ENCODE measurements at regions not wholly inside any gene's neighbourhood (a gene's known extent, or its start where the extent isn't known, plus 50 kb on each side); places are given as distances from the start of the nearest gene placed in this dataset.
"Not testable (repeated sequence)": the region's sequence is repeated elsewhere in the genome, so short reads cannot be mapped to it uniquely, and the experiment has no call there.

DNA sequence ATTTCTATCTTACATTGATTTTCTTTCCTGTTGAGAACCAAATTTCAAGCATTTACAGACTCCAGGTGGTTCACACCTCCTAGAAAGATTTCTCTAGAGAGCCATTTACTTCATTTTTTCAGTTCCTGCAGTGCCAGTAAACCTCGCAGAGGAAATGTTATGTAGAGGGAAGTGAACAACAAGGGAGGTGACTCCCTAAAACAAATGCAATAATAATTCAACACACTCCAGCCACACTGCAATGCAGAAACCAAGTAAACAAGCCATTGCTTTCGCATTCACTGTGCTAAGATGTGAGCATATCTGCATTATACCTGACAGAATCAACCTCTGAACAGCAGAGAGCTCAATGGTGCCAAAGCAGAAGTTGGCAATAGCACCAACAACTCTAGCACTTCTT, 215.1 kb downstream of the RBM26 start:
- DNase-seq (ENCODE audit: low read depth in 2 of 2), result no peak

DNA sequence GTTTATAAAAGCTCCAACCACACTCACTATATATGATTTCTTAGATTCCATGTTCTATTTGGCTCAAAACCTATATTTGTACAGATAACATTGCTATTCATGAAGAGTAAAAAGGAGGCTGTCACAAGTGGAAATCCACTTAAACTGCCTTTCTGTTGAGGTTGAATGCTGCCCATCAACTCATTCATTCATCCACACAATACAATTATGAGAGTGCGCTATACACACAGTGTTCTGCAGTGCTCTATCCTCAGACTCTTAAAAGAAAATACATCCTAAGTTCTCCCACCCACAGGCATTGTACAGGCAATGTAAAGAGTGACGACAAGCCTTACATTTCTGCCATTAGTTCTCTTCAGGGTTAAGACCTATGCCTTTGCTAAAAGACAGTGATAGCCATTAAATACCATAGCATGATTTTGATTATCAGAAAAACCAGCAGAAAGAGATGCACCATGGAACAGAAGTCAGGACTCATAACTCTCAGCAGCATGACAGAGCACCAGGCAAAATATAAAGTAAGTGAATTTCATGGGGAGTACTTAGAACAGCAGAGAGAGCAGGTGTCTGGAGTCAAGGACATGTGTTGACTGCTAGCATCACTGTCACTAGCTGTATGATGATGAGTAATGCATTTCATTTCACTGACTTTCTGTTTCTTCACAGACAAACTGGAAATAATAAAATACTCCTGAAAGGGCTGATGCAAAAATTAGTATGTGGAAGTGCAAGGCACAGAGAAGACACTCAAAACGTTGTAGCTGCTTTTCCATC, 218.0 kb downstream of the RBM26 start:
- DNase-seq (ENCODE audit: low read depth in 2 of 2), result no peak

DNA sequence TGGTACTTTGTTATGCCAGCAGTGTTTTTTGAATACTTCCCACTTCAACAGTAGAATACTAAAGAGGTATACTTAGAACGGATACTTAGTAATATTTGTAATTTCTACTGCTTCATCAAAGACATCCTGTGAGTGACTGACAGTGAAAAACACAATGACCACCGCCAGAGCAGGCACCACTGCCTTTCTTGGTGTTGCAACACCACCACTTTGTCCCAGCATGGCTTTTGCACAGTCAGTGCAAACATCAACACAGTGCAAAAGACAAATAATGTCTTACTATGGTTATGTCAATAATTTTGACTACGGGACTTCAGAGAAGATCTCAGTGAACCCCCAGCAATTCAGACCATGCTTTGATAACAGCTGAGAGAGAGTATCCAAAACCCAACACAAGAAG, 220.5 kb downstream of the RBM26 start:
- DNase-seq (ENCODE audit: low read depth in 2 of 2), result no peak

DNA sequence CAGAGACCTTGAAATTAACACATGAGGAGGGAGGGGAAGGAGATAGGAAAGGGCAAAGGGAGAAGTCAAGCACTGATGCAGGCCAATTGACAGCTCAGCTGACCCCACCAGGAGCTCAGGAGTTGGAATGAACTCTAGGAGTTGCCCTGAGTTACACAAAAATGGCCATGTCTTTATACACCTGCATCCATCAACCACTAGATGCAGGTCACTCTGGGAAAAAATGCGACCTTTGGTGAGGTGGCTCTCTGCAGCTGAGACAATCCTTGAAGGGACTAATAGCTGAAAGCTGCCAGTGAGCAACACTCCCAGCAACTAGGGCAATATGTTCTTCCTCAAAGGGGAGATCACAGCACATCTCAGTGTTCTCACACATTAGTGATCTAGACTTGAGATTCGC, 222.8 kb downstream of the RBM26 start:
- no peak for DNase-seq (ENCODE audit: low read depth in 2 of 2)

DNA sequence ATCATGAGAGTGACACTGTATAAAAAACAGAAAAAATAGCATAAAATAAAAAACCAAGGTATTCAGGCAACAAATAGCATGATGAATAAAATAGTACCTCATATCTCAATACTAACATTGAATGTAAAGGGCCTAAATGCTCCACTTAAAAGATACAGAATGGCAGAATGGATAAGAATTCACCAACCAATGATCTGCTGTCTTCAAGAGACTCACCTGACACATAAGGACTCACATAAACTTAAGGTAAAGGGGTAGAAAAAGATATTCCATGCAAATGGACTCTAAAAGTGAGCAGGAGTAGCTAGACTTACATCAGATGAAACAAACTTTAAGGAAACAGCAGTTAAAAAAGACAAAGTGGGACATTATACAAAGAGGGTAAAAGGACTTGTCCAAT, 232.4 kb downstream of the RBM26 start:
- DNase-seq (ENCODE audit: low read depth in 2 of 2), result not testable (repeated sequence)

DNA sequence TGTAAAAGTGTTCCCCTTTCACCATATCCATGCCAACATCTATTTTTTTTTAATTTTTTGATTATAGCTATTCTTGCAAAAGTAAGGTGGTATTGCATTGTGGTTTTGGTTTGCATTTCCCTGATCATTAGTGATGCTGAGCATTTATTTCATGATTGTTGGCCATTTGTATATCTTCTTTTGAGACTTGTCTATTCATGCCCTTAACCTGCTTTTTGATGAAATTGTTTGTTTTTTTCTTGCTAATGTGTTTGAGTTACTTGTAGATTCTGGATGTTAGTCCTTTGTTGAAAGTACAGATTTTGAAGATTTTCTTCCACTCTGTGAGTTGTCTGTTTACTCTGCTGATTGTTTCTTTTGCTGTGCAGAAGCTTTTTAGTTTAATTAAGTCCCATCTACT, 233.1 kb downstream of the RBM26 start:
- not testable (repeated sequence) for DNase-seq (ENCODE audit: low read depth in 2 of 2)

DNA sequence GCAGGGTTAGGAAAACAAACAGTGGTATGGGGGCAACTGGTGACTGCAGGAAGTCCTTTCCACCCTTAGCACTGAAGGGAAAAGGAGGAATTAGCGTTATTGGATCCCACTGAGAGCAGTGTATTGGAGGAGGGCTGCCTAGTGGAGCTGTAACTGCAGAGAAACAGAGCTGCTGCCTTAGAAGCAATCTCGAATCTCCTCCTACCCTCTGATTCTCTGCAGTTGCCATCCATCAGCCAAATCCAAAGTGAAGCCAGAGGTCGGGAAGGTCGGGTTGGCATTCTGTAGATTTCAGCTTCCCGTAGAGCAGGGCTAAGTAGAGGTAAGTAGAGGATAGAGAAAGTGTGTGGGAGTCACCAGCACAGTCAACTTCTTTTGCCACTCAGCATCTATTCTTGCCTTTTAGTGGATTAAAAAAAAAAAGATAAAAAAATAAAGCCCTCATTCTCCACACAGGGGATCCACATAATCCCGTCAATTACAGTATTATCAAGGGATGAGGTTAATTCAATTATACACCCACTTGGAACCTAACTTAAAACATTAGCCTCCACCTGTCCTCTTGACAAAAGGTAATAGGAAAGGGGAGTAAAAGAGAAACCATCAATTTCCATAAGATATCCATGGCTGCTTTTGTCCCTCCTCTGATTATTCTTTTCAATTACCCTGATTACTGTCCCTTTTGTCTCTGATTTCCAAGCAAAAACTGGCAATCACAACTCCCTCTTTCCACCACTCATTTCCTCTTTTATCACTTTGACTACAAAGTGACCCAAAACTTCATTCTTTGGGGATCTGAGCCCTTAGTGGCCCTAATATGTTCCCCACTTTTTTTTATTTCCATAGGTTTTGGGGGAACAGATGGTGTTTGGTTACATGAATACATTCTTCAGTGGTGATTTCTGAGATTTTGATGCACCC, 234.7 kb downstream of the RBM26 start:
- DNase-seq (ENCODE audit: low read depth in 2 of 2), result no peak

DNA sequence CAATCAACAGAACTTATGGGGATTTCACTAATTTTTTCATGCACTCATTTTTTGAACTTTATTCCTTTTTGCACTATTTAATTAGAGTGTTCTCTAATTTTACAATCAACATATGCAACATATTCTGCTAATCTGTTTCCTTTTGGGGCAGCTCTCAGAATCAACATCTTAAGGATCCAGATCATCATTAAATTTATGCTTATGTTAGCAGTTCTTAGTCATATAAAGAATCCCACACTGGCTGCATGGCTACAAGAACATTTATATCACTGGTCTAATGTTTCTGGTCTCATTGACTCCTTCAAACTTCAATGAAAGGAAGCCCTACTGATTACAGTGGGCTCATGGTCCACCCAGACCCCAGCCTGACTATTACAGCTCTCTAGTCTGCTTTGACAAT, 245.2 kb downstream of the RBM26 start:
- no peak for DNase-seq (ENCODE audit: low read depth in 2 of 2)

DNA sequence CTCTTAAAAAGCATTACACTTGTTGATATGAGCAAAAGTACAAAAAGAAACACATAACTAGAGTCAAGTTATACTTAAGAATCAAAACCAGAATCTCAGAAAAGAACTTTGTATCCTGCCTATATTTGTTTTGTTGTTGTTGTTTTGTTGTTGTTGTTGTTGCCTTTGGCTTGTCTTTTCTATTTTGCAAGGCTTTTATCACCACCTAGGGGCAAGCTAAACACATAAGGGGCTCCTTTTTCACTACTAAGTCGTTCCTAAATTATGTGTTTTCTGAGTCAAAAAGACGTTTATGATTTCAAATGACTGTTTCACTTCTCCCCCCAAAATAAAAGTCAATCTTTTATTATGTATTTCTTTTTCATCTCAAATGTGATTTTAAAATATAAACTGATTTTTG, 250.2 kb downstream of the RBM26 start:
- DNase-seq (ENCODE audit: low read depth in 2 of 2), result no peak

DNA sequence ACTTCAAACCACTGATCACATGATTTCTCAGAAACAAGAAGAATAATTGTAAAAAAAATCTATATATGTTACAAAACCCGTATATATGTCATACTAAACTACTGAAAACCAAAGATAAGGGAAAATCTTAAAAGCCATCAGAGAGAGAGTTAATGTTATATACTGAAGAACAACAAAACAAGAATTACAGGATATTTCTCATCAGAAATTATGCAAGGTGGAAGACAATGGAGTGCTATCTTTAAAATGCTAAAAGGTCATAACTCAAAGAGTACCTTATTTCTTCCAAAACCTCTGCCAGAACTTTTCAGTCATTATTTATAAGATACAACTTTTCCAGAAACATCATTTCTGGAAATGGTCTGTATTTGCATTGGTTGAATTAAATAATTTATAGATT, 256.8 kb downstream of the RBM26 start:
- DNase-seq (ENCODE audit: low read depth in 2 of 2), result no peak

DNA sequence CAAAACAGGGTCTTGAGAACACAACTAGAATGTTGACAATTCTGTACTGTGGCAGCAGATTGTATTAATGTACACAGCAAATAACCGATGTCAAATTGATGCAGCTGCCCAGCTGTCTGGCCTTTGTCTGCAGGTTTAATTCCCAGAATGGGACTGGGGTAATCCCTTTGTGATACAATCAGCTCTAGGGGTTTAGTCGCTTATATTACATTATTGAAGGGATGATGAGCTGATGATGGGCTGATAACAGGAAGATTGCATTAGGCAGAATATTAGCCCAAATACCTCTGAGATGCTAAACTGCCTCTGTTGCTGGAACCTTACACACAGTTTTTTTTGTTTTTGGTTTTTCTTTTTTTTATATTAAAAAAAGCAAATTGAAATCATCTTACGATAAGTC, 265.0 kb downstream of the RBM26 start:
- DNase-seq (ENCODE audit: low read depth in 2 of 2), result no peak

DNA sequence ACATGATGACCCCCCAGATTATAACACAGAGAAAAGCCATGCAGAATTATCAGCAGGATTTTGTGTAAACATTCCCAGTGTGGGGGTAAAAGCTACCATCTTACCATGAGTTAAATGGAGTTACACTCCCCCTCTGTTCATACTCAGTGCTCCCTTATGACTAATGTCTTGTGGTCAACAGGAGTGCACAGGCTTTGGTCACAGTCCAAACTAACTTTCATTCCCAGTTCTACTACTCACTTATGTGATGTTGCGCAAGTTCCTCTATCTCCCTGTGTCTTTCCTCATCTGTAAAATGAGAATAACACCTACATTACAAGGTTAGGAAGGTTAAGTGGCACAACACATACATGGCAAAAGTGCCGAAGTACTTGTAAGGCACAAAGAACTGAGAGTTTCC, 277.9 kb downstream of the RBM26 start:
- no peak for DNase-seq (ENCODE audit: low read depth in 2 of 2)

DNA sequence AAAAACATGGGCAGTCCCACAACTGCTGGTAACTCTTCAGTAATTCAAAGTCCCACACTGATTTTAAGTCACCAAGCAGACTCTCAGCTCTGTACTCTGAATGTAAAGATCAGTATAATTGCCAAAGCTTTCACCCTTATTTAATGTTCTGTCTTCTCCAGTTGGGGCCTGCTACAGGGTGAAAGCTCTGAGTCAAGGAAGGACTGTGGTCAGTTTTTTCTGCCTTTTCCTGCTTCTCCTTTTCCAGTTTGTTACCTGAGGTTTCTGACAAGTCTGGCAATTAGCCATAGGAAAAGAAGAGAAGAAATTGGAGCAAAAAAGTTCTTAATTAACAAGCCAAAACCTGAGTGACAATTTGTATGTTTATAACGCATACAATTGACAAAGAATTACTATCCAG, 279.3 kb downstream of the RBM26 start:
- DNase-seq (ENCODE audit: low read depth in 2 of 2), result no peak

DNA sequence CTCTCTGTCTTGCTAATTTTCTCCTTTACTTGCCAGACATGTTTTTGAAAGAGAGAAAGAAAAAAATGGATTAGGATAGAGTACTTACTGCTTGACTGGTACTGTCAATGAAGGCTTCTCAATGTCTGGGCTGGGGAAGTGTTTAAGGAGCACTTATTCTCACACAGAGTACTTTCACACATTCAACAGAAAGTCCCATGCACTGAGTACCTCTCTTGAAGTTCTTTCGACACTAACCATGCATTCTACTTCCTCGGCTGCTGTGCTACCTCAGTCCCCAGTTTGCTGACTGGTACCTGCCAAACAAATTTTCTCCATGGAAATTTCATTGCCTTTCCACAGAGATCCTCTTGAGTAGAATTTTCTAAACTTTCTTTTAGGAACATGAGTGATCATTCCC, 281.9 kb downstream of the RBM26 start:
- DNase-seq (ENCODE audit: low read depth in 2 of 2), result no peak

DNA sequence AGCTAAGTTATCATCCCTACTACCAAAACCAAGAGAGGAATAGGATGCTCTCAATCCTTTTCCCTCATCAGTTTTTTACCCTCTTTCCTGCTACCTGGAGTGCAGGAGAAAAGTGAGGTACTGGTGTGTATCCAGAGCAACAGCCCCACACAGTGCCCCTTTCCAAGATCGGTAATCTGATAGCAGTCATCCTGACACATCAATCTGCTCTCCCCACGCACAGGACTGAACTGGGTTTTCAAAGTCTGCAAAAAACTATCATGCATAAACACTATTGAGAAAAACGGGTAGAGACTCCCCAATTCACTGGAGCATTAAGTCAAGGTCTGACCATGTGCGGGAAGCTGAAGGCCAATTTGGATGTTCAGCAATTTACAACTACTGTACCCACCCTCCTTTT, 284.8 kb downstream of the RBM26 start:
- DNase-seq (ENCODE audit: low read depth in 2 of 2), result no peak

DNA sequence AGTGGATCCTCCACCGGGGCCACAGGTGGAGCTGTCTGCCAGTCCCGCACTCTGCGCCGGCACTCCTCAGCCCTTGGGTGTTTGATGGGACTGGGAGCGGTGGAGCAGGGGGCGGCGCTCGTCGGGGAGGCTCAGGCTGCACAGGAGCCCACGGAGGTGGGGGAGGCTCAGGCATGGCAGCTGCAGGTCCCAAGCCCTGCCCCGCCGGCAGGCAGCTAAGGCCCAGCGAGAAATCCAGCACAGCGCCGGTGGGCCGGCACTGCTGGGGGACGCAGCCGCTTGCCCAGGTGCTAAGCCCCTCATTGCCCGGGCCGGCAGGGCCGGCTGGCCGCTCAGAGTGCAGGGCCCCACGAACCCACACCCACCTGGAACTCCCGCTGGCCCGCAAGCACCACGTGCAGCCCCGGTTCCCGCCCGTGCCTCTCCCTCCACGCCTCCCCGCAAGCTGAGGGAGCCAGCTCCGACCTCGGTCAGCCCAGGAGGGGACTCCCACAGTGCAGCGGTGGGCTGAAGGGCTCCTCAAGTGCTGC, 286.4 kb downstream of the RBM26 start:
- DNase-seq (ENCODE audit: low read depth in 2 of 2), result no peak

DNA sequence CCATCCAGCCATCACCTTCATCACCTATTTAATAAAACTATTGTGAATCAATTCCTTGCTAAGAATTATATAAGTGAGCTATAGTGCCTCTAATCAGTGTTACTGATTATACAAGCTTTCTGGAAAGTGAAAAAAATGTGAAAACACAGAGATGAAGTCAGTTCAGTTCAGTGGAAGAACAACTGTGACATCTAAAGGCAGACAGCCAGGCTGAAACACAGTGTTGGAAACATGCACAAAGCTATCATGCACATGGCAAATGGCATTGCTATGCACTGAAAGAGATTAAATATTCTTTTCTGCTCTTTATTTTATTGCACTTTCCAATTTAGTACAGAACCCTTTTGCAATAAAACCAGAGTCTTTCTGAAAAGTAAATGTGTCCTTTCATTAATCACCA, 294.0 kb downstream of the RBM26 start:
- no peak for DNase-seq (ENCODE audit: low read depth in 2 of 2)

DNA sequence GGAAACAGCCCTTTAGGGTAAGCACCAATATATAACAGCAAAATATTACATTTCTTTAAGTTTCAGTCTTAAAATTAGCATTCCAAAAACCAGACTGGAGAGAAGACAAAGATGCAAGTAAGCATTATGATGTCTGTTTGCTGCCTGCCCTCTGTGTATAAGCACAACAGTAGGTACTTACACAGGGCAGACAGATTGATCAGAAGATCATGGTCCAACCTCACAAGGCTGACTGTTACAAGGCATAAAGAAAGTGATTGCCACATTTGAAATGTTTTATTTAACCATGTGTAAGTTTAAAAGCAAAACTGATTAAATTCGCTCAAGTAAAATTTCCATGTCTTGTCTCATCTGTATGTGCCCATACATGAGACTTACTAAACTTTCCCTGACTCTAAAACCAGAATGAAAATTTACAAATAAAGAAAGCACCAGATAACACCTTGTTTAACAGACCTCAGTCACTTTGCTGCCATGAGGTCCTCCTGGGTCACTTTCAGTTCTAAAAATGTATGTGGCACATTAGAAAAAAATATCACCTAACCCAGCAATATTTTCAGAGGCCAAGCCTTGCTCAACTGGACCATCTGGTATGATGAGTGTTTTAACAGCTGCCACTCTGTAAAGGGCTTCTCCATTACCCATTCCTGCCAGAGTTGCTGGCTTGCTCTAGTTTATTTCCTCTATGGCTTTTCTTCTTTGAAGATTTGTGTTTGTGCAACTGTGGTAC, 297.0 kb downstream of the RBM26 start:
- no peak for DNase-seq (ENCODE audit: low read depth in 2 of 2)

DNA sequence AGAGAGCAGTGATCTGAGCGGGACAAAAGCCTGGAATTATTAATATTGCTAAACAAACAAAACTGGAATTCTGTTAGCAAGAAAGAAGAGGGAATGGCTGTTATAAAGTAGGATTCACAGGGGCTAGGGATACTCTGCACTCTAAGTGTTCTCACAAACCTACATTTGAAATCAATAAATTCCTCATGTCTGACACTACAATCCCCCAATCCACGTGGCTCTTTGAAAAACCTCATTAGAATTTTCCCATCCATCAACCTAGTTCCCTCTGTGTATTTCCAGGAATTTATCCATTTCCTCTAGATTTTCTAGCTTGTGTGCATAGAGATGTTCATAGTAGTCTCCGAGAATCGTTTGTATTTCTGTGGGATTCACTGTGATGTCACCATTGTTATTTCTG, 307.5 kb downstream of the RBM26 start:
- DNase-seq (ENCODE audit: low read depth in 2 of 2), result no peak

DNA sequence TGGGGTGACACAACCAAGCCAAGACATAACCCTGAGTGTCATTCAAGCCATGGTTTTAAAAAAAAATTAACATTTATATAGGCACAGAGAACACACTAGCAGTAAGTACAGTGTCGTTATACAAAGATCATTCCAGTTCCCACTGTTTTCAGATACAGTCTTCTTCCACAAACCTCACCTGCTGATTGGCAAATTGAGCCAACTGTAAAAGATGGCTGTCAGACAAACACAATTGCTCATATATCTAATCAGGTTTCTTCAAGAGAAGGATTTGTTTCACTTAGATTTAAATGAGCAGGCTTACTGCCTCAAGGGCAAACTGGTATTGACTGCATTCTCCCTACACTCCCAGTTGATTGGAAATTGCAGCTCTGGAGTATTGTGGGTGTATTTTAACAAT, 308.9 kb downstream of the RBM26 start:
- DNase-seq (ENCODE audit: low read depth in 2 of 2), result no peak

DNA sequence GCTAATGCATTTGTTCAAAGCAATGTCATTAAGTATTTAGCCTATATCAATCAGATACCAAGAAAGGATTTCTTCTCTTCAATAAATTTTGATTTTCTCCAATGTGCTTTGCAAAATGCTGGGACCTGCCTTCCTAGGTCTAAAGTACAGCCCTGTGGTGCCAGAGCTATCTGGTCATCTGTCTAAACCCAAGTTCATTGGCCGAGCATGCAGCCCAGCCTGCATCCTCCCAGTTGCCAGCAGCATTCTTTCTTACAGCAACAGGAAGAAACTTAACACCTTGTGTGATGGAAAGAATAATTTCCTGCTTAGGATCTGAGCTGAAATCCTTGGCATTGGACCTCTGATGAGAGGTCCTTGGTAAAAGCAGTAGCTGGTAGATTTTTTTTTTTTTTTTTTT, 310.0 kb downstream of the RBM26 start:
- DNase-seq (ENCODE audit: low read depth in 2 of 2), result no peak

DNA sequence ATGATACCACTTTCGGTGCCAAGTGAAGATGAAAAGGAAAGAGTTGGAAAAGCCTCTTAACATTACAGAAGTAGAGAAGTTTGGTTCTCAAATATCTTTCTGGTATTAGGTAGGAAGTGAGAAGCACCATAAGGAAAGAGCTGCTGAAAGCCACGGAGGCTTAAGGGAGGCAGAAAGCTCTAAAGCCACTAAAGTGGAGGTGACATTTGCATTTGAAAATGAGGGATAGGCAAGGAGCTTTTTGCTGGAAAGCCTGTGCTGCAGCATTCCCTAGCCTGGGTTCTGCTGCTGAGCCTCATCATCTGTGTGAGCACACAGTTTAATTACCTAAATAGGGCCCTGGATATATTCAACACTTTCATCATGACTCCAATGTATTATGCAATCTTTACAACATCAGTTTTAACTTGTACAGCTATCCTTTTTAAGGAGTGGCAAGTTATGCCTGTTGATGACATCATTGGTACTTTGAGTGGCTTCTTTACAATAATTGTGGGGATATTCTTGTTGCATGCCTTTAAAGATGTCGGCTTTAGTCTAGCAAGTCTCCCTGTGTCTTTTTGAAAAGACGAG, 315.4 kb downstream of the RBM26 start:
- DNase-seq (ENCODE audit: low read depth in 2 of 2), result no peak
